WERI-Rb-1 (cell line): ENCODE measurements at regions not wholly inside any gene's neighbourhood (a gene's known extent, or its start where the extent isn't known, plus 50 kb on each side); places are given as distances from the start of the nearest gene placed in this dataset.
A peak's percentile ranks its signal among the peaks of the same experiment; 100 is the strongest.

Source experiments
- DNase-seq: peaks from one replicate; pipeline ENCODE4 v3.0.0-alpha.2; 2020
- H3K27ac ChIP-seq: fragments of 250-450 bp; sonication (Bioruptor Pico); 2 replicates; pipeline ENCODE4 v1.5.1; 2020; ENCODE audit warnings: mild to moderate bottlenecking, moderate library complexity
- H3K27me3 ChIP-seq: fragments of 250-450 bp; sonication (Bioruptor Pico); 2 replicates; pipeline ENCODE4 v1.5.1; 2021; ENCODE audit warnings: mild to moderate bottlenecking, low read depth, moderate library complexity; ENCODE audit not compliant: insufficient read depth, severe bottlenecking
- H3K36me3 ChIP-seq: fragments of 250-450 bp; sonication (Bioruptor Pico); 2 replicates; pipeline ENCODE4 v1.5.1; 2020; ENCODE audit warnings: mild to moderate bottlenecking, moderate library complexity
- H3K4me3 ChIP-seq: 2 replicates; pipeline ENCODE4 v1.5.1; 2011; ENCODE audit warnings: low read depth, mild to moderate bottlenecking, control low read depth, low read length
- H3K9me3 ChIP-seq: fragments of 250-450 bp; sonication (Bioruptor Pico); 2 replicates; pipeline ENCODE4 v1.5.1; 2021; ENCODE audit warnings: mild to moderate bottlenecking, moderate library complexity; ENCODE audit not compliant: severe bottlenecking
- TF ChIP-seq, protein P1 (sequence below): IDR thresholded peaks from 2 replicates; pipeline ENCODE4 v1.5.1; 2011; ENCODE audit warnings: low read depth, mild to moderate bottlenecking, control low read depth, inconsistent platforms, low read length

DNA sequence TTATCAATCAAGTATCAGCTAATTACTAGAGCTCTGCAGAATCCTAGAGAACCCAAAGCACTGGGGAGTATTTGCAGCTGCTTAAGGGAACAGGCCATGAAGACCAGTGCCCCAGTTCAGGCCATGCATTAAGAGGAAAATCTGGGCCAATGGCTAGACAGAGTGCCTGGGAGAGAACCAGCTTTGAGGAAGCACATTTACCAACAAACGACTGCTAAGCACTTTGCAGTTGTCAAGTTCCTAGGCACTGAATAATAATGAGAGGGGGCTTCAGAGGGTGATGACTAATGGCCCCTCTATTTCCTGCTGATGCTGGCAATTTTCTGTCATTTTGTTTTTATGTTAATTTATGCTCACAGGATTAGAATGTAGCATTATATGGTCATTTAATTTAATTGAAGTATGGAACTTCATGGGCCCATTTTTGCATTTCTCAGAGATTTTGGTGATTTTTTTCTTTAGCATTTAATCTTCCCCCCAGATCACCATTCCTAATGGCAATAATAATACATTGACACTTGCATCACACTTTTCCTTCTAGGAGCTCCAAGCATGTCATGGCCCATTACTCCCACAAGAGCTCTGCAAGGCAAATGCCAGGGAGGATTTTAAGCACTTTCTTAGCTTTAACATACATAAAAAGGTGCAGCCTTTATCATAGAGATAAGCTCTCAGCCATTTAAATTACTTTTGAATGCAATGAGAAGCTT is 147.7 kb upstream of the SPATS2L start:
- no peaks in the 10 kb centered on the region for H3K9me3 ChIP-seq
- no peaks in the 10 kb centered on the region for H3K36me3 ChIP-seq
- H3K4me3 ChIP-seq, result no peak overlapping the region
- DNase-seq, result no peak
- no peaks in the 10 kb centered on the region for H3K27me3 ChIP-seq
- no peak overlapping the region for H3K27ac ChIP-seq
- TF ChIP-seq, protein P1, sequence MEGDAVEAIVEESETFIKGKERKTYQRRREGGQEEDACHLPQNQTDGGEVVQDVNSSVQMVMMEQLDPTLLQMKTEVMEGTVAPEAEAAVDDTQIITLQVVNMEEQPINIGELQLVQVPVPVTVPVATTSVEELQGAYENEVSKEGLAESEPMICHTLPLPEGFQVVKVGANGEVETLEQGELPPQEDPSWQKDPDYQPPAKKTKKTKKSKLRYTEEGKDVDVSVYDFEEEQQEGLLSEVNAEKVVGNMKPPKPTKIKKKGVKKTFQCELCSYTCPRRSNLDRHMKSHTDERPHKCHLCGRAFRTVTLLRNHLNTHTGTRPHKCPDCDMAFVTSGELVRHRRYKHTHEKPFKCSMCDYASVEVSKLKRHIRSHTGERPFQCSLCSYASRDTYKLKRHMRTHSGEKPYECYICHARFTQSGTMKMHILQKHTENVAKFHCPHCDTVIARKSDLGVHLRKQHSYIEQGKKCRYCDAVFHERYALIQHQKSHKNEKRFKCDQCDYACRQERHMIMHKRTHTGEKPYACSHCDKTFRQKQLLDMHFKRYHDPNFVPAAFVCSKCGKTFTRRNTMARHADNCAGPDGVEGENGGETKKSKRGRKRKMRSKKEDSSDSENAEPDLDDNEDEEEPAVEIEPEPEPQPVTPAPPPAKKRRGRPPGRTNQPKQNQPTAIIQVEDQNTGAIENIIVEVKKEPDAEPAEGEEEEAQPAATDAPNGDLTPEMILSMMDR, result no peak

DNA sequence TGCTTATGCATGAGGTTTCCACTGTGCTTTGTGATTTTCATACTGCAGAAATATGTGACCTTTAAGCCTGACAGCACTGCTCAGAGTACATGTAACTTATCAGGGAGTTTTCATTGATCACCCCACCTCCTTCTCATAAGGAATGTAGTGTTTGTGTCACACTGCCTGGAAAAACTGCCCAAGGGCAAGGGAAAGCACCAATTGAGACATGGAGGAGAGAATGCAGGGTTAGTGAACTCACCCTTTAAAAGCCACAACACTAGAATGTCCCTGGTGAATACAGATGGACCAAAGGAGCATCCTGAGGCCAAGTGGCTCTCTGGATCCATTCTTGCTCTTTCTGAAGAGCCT is 147.2 kb upstream of the SPATS2L start:
- Histone ChIP-seq H3K4me3 (no peak overlapping the region), H3K27me3 (no peaks in the 10 kb centered on the region), H3K27ac (no peak overlapping the region), H3K9me3 (no peaks in the 10 kb centered on the region), H3K36me3 (no peaks in the 10 kb centered on the region)
- no peak for DNase-seq
- TF ChIP-seq, protein P1, result no peak

DNA sequence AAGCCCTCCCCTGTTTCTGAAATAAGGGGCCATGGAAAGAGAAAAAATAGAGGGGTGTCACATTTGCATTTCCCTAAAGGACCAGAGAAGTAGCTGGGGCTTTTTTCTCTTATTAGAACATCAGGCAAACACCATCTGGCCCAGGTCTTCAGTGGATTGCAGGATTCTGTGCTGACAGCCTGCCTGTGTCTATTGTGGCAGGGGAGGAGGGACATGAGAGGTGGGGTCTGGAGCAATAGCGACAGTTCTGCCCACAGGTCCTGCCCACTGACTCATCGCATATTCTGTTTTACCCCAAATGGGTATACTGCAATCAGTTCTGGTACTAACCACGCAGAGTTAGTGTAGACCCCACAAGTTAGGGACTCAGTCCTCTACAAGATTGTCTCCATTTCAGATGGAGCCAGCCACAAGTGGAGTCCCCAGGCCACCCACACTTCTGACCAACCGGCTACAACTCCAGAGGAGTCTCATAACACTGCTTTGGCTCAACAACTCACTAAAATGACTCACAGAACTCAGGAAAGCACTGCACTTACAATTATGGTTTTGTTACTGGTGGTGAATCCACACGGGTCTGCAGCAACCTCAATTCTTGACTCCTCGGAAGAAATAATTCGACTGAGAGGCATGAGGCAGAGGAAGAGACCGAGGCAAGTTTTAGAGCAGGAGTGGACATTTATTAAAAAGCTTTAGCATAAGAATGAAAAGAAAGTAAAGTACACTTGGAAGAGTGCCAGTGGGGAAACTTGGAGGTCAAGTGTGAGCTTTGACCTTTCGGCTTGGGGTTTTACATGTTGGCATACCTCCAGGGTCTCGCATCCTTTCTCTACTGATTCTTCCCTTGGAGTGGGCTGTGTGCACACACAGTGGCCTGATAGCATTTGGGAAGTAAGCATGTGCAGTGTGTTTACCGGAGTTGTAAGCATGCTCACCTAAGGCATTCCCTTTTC is 146.4 kb upstream of the SPATS2L start:
- peak; percentile 42 for DNase-seq
- H3K36me3 ChIP-seq, result no peaks in the 10 kb centered on the region
- no peak overlapping the region for H3K27ac ChIP-seq
- no peak overlapping the region for H3K4me3 ChIP-seq
- H3K27me3 ChIP-seq, result no peaks in the 10 kb centered on the region
- TF ChIP-seq, protein P1, result no peak
- H3K9me3 ChIP-seq, result no peaks in the 10 kb centered on the region

DNA sequence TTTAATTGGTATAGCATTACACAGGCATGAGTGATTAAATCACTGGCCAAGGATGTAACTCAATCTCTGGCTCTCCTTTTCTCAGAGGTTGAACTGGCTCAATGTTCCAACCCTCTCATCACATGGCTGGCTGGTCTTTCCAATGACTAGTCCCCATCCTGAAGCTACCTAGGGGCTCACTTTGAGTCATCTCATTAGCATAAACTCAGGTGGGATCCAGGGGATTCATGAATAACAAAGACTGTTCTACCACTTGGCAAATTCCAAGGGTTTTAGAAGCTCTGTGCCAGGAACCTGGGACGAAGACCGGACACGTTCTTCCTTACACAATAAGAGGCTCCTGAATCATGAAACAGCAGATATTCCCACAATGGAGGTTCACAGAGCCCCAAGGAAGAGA is 145.0 kb upstream of the SPATS2L start:
- TF ChIP-seq, protein P1, result no peak
- no peak overlapping the region for H3K27ac ChIP-seq

DNA sequence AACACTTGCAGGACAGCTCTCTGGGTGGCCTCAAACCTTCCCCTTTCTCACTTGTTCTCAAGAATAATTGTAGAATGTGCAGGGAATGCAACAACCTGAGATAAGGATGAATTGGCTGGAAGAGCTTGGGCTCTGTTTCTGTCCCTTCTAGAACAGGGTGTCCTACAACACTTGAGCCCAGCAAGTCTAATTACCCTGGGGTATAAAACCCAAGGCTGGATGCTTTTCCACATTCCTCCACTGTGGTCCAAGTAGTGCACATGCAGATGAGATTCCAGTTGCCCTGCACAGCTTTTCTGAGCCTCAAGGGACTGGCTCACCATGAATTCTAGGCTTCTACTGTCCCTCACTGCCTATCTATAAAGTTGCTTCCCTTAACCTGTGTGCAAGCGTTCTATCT is 140.8 kb upstream of the SPATS2L start:
- H3K36me3 ChIP-seq, result no peaks in the 10 kb centered on the region
- TF ChIP-seq, protein P1, result no peak
- H3K27me3 ChIP-seq, result no peaks in the 10 kb centered on the region
- H3K27ac ChIP-seq, result no peak overlapping the region
- H3K4me3 ChIP-seq, result no peak overlapping the region
- H3K9me3 ChIP-seq, result no peaks in the 10 kb centered on the region
- no peak for DNase-seq

More for the DNA sequence above, 145.0 kb upstream of the SPATS2L start:
- Histone ChIP-seq H3K4me3 (no peak overlapping the region), H3K9me3 (no peaks in the 10 kb centered on the region), H3K27me3 (no peaks in the 10 kb centered on the region), H3K36me3 (no peaks in the 10 kb centered on the region)
- no peak for DNase-seq
